Loucy (cell line): ENCODE measurements at regions not wholly inside any gene's neighbourhood (a gene's known extent, or its start where the extent isn't known, plus 50 kb on each side); places are given as distances from the start of the nearest gene placed in this dataset.

Experiments used
- H2AFZ ChIP-seq: fragments of 200-600 bp; sonication (generic); 2 replicates; pipeline ENCODE4 v1.6.0; 2016; ENCODE audit warnings: antibody characterized with exemption, mild to moderate bottlenecking, low read length, moderate library complexity
- H3F3A ChIP-seq: fragments of 200-600 bp; 2 replicates; pipeline ENCODE4 v1.6.0; 2016; ENCODE audit warnings: antibody characterized with exemption, low read depth, mild to moderate bottlenecking
- H3K27me3 ChIP-seq: fragments of 200-600 bp; sonication (generic); 2 replicates; pipeline ENCODE4 v1.6.1; 2014; ENCODE audit warnings: low read length, mild to moderate bottlenecking; ENCODE audit not compliant: insufficient read depth, poor library complexity, severe bottlenecking
- H3K36me3 ChIP-seq: fragments of 200-600 bp; sonication (generic); 2 replicates; pipeline ENCODE4 v1.6.1; 2016; ENCODE audit warnings: low read length; ENCODE audit not compliant: insufficient read depth
- H3K4me1 ChIP-seq: fragments of 200-600 bp; sonication (generic); 2 replicates; pipeline ENCODE4 v1.5.1; 2014; ENCODE audit warnings: low read length, mild to moderate bottlenecking; ENCODE audit not compliant: insufficient read depth, poor library complexity, severe bottlenecking
- H3K4me2 ChIP-seq: fragments of 200-600 bp; sonication (generic); 2 replicates; pipeline ENCODE4 v1.6.0; 2014; ENCODE audit warnings: antibody characterized with exemption, low read length, low read depth, mild to moderate bottlenecking; ENCODE audit not compliant: poor library complexity, severe bottlenecking
- H3K4me3 ChIP-seq: fragments of 200-600 bp; sonication (generic); 2 replicates; pipeline ENCODE4 v1.5.1; 2014; ENCODE audit warnings: low read length, mild to moderate bottlenecking, mixed read lengths; ENCODE audit not compliant: poor library complexity, severe bottlenecking
- H3K79me2 ChIP-seq: fragments of 200-600 bp; sonication (generic); 2 replicates; pipeline ENCODE4 v1.6.1; 2014; ENCODE audit warnings: low read length; ENCODE audit not compliant: insufficient read depth
- H3K9ac ChIP-seq: fragments of 200-600 bp; sonication (generic); 2 replicates; pipeline ENCODE4 v1.6.0; 2014; ENCODE audit warnings: mild to moderate bottlenecking, low read depth, low read length, moderate library complexity; ENCODE audit not compliant: poor library complexity, severe bottlenecking
- H3K9me2 ChIP-seq: fragments of 200-600 bp; sonication (generic); replicated peaks from 2 replicates; pipeline ENCODE4 v1.6.1; 2016; ENCODE audit warnings: low read depth, low read length, mixed read lengths
- H3K9me3 ChIP-seq: fragments of 200-600 bp; sonication (generic); 2 replicates; pipeline ENCODE4 v1.6.1; 2014; ENCODE audit warnings: mild to moderate bottlenecking, antibody characterized with exemption, low read length, low read depth; ENCODE audit not compliant: insufficient read depth
- H4K20me1 ChIP-seq: fragments of 200-600 bp; sonication (generic); 2 replicates; pipeline ENCODE4 v1.6.0; 2014; ENCODE audit warnings: antibody characterized with exemption, low read length, mild to moderate bottlenecking; ENCODE audit not compliant: insufficient read depth, poor library complexity, severe bottlenecking
- CTCF ChIP-seq: fragments of 200-600 bp; sonication (generic); conservative IDR thresholded peaks from 2 replicates; pipeline ENCODE4 v1.5.1; 2014; ENCODE audit warnings: mild to moderate bottlenecking, antibody characterized with exemption, low read length
- EZH2phosphoT487 ChIP-seq: fragments of 200-600 bp; IDR thresholded peaks from 2 replicates; pipeline ENCODE4 v1.6.1; 2018; ENCODE audit warnings: antibody characterized with exemption, mild to moderate bottlenecking, moderate library complexity, borderline replicate concordance

GRCh38 chr11:103789952-103790351 lies 246.5 kb upstream of the DDI1 start:
- no peak for TF ChIP-seq CTCF
- no peak for TF ChIP-seq EZH2phosphoT487
- H3K27me3 ChIP-seq: no peaks in the 10 kb centered on the region
- H3K9ac ChIP-seq: no peak overlapping the region
- H3K4me2 ChIP-seq: no peak overlapping the region
- no peaks in the 10 kb centered on the region for H3F3A ChIP-seq
- no peaks in the 10 kb centered on the region for H3K9me2 ChIP-seq
- no peaks in the 10 kb centered on the region for H3K36me3 ChIP-seq
- H3K79me2 ChIP-seq: no peaks in the 10 kb centered on the region
- H2AFZ ChIP-seq: no peak overlapping the region
- H3K4me3 ChIP-seq: no peak overlapping the region
- H4K20me1 ChIP-seq: no peaks in the 10 kb centered on the region
- peaks cover 10% of the 10 kb centered on the region; the same call in 1 of the 2 replicates for H3K9me3 ChIP-seq
- H3K4me1 ChIP-seq: no peaks in the 10 kb centered on the region

GRCh38 chr11:103792981-103793468 lies 243.4 kb upstream of the DDI1 start:
- Histone ChIP-seq H3K79me2 (no peaks in the 10 kb centered on the region), H3K36me3 (no peaks in the 10 kb centered on the region), H3K9ac (no peak overlapping the region), H3K4me2 (no peak overlapping the region), H3K9me2 (no peaks in the 10 kb centered on the region), H3F3A (no peaks in the 10 kb centered on the region), H3K4me3 (no peak overlapping the region), H3K27me3 (no peaks in the 10 kb centered on the region), H3K4me1 (peaks cover 7% of the 10 kb centered on the region), H2AFZ (no peak overlapping the region), H4K20me1 (no peaks in the 10 kb centered on the region), H3K9me3 (peaks cover 10% of the 10 kb centered on the region; the same call in 1 of the 2 replicates)
- TF ChIP-seq EZH2phosphoT487 (no peak), CTCF (no peak)

- H3F3A ChIP-seq: no peaks in the 10 kb centered on the region
- no peak overlapping the region for H3K4me3 ChIP-seq
- H3K9ac ChIP-seq: no peak overlapping the region
- no peaks in the 10 kb centered on the region for H3K9me2 ChIP-seq
- H2AFZ ChIP-seq: no peak overlapping the region
- TF ChIP-seq EZH2phosphoT487 (no peak), CTCF (no peak)
- H3K79me2 ChIP-seq: no peaks in the 10 kb centered on the region
- no peaks in the 10 kb centered on the region for H3K27me3 ChIP-seq
- no peaks in the 10 kb centered on the region for H3K36me3 ChIP-seq
- peaks cover 15% of the 10 kb centered on the region for H3K4me1 ChIP-seq
- no peak overlapping the region for H3K4me2 ChIP-seq
- peaks cover 10% of the 10 kb centered on the region; the same call in 1 of the 2 replicates for H3K9me3 ChIP-seq
- H4K20me1 ChIP-seq: no peaks in the 10 kb centered on the region
These were observed 242.2 kb upstream of the DDI1 start for GRCh38 chr11:103794262-103794661.
